PFSK-1 (cell line): ENCODE measurements at regions not wholly inside any gene's neighbourhood (a gene's known extent, or its start where the extent isn't known, plus 50 kb on each side); places are given as distances from the start of the nearest gene placed in this dataset.

ENCODE experiments used
- FOXP2 ChIP-seq: optimal IDR thresholded peaks from 2 replicates; pipeline ENCODE3; 2011; ENCODE audit warnings: borderline replicate concordance, control low read depth, inconsistent platforms; ENCODE audit not compliant: insufficient read depth; ENCODE audit errors: extremely low read length, extremely low read depth
- POLR2AphosphoS5 ChIP-seq: IDR thresholded peaks from 2 replicates; pipeline ENCODE4 v1.6.1; 2012; ENCODE audit warnings: low read depth, mild to moderate bottlenecking, control low read depth, low read length, moderate library complexity
- REST ChIP-seq, 2 experiments: IDR thresholded peaks; 2 replicates each; pipeline versions ENCODE4 v1.6.1 to v1.8.0; 2011 to 2012; ENCODE audit warnings: low read depth in 2 of 2, low read length in 2 of 2, control low read depth in 1 of 2, inconsistent platforms in 1 of 2, mild to moderate bottlenecking in 1 of 2, moderate library complexity in 1 of 2; ENCODE audit not compliant: insufficient read depth in 1 of 2
- SIN3A ChIP-seq: IDR thresholded peaks from 2 replicates; pipeline ENCODE4 v1.6.1; 2012; ENCODE audit warnings: mild to moderate bottlenecking, low read length, moderate library complexity, borderline replicate concordance; ENCODE audit not compliant: insufficient read depth
- TAF1 ChIP-seq: IDR thresholded peaks from 2 replicates; pipeline ENCODE4 v1.6.1; 2012; ENCODE audit warnings: low read length, control low read depth, borderline replicate concordance; ENCODE audit not compliant: insufficient read depth

DNA sequence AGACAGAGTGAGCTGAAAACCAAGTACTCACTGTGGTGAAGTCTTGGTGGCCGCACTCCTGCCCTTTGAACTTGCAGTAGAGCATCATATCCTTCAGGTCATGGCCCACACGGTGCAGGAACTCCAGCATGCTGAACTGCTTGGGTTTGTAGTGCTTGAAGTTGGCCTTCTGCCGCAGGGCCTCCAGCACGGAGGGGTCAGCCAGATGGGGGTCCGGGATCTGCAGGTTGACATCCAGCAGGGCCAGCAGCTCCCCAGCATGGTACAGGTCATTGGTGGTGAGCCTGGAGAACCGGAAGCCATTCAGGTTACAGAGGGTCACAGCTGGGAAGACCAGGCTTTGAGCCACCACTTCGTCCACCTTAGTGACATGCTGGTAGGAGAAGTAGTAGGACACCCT, 99.1 kb upstream of the CCL2 start:
- TF ChIP-seq FOXP2: no peak
- no peak for TF ChIP-seq POLR2AphosphoS5
- TF ChIP-seq REST (IDR thresholded peaks at IDR 0.05; ENCODE audit: insufficient read depth in 1 of 2, low read depth in 2 of 2, low read length in 2 of 2): no peak
- TF ChIP-seq TAF1: no peak
- no peak for TF ChIP-seq SIN3A

GRCh38 chr17:34156401-34156740, 98.7 kb upstream of the CCL2 start:
- TF ChIP-seq POLR2AphosphoS5 (no peak), TAF1 (no peak), SIN3A (no peak), REST (IDR thresholded peaks at IDR 0.05; ENCODE audit: insufficient read depth in 1 of 2, low read depth in 2 of 2, low read length in 2 of 2) (no peak), FOXP2 (no peak)

DNA sequence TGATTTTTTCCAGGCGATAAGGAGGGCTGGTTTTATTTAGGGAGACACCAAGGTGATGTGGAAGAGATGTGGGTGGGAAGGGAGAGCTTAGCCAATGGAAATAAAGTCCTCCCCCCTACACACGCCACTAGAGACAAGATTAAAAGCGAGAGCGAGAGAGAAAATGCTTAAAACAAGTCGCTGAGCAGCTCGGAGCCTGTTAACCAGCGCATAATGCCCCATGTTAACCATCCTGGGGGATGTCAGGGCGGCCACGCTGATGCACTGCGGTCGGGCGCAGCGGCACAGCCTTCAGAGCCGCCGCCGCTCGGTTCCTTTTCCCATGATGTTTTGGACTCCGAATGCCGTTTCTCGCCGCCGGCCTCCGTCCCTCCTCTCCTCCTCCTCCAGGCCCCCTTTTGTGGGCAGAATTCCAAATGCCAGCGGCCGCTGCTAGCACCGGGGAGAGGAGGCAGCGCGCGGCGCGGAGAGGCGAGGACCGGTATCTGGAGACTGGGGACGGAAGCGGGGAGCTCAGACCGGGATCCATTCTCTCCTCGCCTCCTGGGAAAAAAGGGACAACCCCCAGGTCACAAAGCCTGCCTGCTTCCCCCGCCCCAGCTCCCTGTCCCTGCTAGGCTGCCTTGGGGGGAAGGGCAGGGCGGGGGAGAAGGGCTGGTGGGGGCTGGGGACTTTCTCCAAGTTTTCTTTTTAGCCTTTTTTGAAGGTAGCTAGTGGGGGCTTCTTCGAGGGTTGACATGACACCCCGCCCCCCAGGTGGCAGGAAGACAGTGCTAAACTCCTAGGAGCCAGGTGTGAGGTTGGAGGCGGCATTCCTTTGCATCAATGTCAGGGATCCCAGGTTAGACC, 98.1 kb upstream of the CCL2 start:
- no peak for TF ChIP-seq TAF1
- no peak for TF ChIP-seq POLR2AphosphoS5
- TF ChIP-seq REST (IDR thresholded peaks at IDR 0.05; ENCODE audit: insufficient read depth in 1 of 2, low read depth in 2 of 2, low read length in 2 of 2): no peak
- TF ChIP-seq FOXP2: no peak
- no peak for TF ChIP-seq SIN3A

DNA sequence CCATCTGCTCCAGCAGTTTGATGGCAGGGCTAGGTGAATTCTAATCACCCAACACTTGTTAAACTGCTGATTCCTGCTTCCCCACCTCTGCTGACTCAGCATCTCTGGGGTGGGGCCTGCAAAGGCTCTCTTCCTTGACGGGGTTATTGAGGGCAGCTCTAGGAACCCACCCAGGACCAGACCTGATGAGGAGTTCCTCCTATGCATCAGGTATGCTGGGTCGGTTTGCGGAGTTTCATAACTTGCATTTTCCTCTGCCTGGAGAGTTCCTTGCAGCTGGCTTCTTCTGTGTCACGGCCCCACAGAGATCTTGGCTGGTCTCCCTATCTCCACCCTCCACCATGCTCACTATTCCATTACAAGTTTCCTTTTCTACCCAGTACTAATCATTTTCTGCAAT, 93.4 kb upstream of the CCL2 start:
- TF ChIP-seq POLR2AphosphoS5 (no peak), SIN3A (no peak), REST (IDR thresholded peaks at IDR 0.05; ENCODE audit: insufficient read depth in 1 of 2, low read depth in 2 of 2, low read length in 2 of 2) (no peak), FOXP2 (no peak), TAF1 (no peak)
